GM21423 (cell line): ENCODE measurements at regions not wholly inside any gene's neighbourhood (a gene's known extent, or its start where the extent isn't known, plus 50 kb on each side); places are given as distances from the start of the nearest gene placed in this dataset.

Source experiments
- ATAC-seq: cut with Tn5 transposase; IDR thresholded peaks from one replicate; pipeline ENCODE4 v1.9.1; 2021; ENCODE audit warnings: mild to moderate bottlenecking, moderate library complexity; ENCODE audit not compliant: unreplicated experiment

- ATAC-seq = no peak
These were observed 339.9 kb upstream of the PKDCC start for GRCh38 chr2:41707790-41708451.

DNA sequence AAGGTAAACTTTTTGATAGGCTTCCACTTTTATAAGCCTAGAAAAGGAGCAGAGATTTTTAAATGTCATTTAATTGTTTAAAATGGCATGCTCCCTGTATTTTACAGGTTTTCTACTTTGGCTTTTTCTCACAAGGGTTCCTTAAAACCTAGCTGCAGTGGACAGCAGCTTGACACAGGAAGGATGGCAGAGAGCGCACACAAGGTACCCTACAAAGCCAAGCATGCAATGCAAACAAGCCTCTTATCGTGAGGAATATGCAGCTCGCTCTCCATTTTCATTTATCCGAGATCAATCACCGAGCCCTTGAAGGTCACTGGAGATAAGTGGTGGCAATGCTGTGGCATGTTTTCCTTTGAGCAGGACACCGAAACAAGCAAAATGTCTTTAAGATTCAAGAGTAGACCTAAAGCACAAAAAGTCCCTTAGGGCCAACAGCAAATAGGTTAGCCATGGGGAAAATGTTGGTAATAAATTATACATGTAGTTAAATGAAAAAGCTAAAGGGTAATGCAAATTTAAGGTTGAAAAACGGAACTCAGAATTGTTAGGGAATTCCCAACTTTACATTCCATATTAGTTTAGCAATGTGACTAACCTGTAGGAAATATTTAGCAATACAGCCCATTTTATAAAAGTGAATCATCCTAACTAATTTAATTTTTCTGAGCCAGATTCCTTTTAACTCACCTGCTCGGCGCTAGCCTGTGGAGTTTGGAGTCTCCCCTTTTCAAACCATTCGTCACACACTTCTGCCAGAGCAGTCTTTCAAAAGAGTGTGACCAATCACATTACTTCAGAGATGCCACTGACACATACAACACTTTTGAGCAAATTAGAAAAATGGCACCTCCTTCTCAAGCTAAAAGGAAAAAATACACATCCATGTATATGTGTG, 337.9 kb upstream of the PKDCC start:
- ATAC-seq = peak; percentile 37

GRCh38 chr2:41710944-41711343, 336.9 kb upstream of the PKDCC start:
- no peak for ATAC-seq

- ATAC-seq = no peak
These were observed 336.1 kb upstream of the PKDCC start for GRCh38 chr2:41711736-41712135.

DNA sequence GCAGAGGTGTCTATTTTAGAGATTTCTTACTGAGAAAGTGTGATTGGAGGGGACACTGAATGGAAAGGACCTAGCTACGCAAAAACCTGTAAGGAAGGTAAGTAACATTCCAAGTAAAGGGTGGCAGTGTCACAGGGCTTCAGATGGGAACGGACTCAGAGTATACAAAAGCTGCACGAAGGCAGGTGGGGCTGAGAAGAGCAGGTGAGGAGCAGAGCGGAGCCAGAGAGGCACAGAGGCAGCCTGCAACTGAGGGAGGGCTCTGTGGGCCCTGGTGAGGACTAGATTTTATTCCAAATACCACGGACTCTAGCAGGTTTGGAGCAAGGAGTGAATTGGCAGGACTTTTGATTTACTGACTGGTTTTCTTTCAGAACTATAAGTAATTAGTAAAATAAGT, 331.3 kb upstream of the PKDCC start:
- no peak for ATAC-seq

- no peak for ATAC-seq
These were observed 330.0 kb upstream of the PKDCC start for GRCh38 chr2:41717839-41718238.

DNA sequence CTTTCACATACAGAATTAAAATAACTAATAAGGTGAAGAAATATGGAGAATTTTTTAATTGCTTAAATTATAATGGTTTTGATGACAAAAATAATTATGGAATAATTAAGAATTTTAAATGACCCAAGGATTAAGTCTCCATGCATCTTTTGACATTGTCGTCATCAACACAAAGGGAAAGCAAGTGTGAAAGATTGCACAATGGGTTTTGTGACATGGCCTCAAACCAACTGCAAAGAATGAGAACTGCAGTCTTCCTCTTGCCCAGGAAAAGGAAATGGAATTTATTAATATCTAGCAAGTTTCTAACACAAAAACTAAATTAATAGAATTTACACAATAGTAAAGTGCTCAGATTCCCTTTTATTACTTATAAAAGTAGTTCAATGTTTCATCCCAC, 329.1 kb upstream of the PKDCC start:
- no peak for ATAC-seq

DNA sequence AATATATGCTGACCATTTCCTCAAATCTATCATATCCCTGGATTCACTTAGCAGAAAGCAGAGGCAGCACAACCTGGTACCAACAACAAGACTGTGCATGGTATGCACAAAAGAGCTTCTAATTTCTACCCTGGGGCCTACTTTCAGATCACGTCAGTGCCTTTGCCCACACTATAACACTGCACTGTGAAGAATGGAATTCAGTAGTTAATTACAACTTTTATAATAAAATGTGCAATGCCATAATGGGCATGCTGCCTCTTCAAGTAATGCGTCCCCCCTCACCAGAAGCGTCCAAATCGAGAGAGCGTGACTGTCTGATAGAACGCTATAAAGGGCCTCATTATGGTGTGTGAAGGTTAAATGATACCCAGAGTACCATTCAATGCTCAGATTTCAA, 328.1 kb upstream of the PKDCC start:
- ATAC-seq = no peak

- ATAC-seq = peak; percentile 62
These were observed 327.2 kb upstream of the PKDCC start for GRCh38 chr2:41720331-41721251.

GRCh38 chr2:41722668-41723369, 325.0 kb upstream of the PKDCC start:
- no peak for ATAC-seq

DNA sequence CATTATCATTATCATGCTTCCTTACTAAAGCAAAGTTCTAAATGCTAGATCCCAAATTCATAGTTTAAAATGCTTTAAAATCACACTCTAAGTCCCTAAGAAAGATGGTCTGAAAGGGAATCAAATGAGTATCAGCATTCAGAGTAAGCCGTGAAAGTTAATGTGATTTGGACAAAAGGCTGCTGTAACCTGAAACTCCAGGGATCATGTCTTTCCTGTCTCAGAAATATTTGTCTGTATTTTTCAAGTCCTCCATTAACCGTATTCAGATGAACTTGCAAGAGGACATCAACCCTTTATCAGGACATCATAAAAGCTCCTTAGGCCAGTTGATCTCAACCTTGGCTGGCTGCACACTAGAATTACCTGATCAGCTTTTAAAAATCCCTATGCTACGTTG, 324.3 kb upstream of the PKDCC start:
- no peak for ATAC-seq

DNA sequence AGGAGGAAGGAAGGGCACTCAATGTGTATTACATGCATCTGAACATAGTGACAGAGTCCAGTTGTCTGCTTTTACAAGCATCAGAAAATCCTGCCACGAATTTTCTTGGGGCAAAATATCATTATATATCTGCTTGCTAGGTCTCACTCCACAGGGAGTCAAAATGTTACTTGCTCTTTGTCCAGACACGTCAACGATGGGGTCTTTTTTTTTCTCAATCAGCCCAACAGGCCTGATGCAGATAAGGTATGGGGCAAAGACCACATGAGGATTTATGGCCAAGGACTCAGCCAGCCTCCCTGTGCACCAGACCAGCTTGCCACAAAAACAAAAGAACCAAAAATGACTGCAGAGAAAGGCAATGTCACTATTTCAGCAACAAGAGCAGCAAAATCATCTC, 323.4 kb upstream of the PKDCC start:
- no peak for ATAC-seq

GRCh38 chr2:41725901-41726300, 321.9 kb upstream of the PKDCC start:
- no peak for ATAC-seq

DNA sequence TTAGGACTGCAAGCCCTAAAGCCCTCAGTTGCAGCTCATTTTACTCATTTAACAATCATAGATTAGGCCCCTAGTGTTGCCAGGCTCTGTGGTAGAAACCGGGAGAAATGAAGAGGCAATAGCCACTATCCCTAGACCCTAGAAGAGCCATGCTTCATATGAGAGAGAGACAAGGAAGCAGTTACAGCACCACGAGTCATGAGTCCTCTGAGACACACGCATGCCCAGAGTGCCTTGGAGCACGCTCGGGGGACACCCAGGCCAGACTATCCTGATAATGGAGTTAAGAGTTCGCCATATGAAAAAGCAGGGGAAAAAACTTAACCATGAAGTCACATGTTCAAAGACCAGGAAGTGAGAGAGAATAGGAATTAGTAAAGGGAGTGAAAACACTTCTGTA, 321.5 kb upstream of the PKDCC start:
- ATAC-seq = no peak

DNA sequence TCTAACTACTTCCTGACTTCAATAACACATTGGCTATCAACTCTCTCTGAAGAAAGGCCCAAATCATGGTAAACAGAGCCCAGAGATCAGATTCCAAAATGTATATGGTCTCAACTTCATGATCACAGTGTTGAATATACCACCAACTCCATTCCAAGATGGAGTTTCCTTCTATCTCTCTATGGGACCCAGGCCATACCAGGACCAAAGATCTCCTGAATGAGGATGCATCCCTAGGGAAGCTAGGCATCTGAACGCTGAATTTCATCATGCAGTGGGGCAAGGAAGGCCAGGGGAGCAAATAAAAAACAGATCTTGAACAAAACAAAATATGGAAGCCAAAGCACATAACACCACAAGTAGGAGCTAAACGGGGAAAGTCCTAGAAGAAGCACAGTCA, 320.7 kb upstream of the PKDCC start:
- no peak for ATAC-seq

DNA sequence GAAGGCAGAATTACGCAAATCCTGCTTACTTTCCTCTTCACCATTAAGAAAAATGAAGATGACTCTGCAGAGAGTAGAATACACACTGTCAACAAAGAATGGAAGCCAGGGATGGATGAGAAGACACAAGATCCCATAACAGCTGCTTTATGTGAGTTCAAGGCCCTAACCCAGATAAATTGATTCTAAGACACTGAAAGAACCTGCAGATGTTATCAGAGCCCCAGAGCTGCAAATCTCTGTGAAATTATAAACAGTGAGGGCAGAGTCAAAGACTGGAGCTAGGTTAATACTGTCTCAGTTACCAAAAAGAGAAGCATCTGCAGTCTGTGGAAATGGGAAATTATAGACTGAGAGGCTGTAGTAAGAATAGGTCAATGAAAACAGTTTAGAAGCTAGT, 320.1 kb upstream of the PKDCC start:
- ATAC-seq = no peak

GRCh38 chr2:41728788-41729338, 319.0 kb upstream of the PKDCC start:
- ATAC-seq = no peak

- no peak for ATAC-seq
These were observed 317.9 kb upstream of the PKDCC start for GRCh38 chr2:41729800-41730364.

DNA sequence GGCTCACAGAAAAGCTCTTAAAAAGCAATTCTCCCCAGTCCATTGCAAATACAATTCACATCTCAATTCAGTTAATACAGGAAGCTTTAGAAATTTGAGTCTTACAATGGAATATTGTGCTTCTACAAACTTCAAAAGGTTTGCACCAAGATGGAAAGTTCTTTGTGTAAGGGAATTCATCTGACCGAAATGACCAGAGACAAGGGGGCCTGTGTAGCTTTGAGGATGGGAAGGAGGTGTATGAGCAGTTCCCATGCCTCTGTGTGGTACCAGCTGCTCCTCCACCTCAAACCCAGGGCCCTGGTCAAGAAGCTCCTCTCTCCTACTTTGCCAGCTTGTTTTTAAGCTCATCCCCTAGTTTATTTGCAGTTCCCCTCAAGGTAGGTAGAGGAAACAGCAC, 312.8 kb upstream of the PKDCC start:
- no peak for ATAC-seq

- no peak for ATAC-seq
These were observed 312.3 kb upstream of the PKDCC start for GRCh38 chr2:41735476-41735875.
